ENCODE measurements at regions not wholly inside any gene's neighbourhood (a gene's known extent, or its start where the extent isn't known, plus 50 kb on each side); places are given as distances from the start of the nearest gene placed in this dataset.

DNA sequence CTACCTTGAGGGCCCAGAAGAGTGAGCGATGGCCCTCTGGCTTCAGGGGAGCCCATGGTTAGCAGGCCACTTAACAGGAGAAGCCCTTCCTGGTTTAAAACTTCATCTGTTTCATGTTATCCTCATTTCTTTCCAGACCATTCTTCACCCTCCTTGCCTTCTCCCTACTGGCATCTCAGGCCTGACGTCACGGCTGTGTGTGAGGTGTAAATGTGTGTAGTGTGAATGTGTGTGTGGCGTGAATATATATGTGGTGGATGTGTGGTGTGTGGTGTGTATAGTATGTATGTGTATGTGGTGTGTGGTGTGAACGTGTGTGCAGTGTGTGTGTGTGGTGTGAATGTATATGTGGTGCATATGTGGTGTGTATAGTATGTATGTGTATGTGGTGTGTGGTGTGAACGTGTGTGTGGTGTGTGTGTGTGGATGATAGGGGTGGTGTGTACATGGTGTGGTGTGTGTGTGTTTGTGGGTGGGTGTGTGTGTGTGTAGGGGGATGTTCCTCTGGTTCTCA is 88.5 kb downstream of the SOD2 start:
- TF ChIP-seq CTCF (IDR thresholded peaks at IDR 0.05; ENCODE audit: low read depth, low read length, poor library complexity, severe bottlenecking), result no peak
- no peak for TF ChIP-seq EZH2phosphoT487 (IDR thresholded peaks at IDR 0.05; ENCODE audit: borderline replicate concordance, low read length)
